Ascending aorta (tissue), 2 donors: ENCODE measurements at regions not wholly inside any gene's neighbourhood (a gene's known extent, or its start where the extent isn't known, plus 50 kb on each side); places are given as distances from the start of the nearest gene placed in this dataset.
"Not testable (repeated sequence)": the region's sequence is repeated elsewhere in the genome, so short reads cannot be mapped to it uniquely, and the experiment has no call there.

Experiments used
- DNase-seq, 2 donors: peaks; one replicate each; pipeline ENCODE4 v3.0.0-alpha.2; 2019; ENCODE audit warnings: low spot score in 2 of 2
- H3K27ac ChIP-seq, 2 donors: fragments of 200-600 bp; sonication (generic); one replicate each; pipeline ENCODE4 v1.5.1; 2016 to 2017; ENCODE audit warnings: mild to moderate bottlenecking in 1 of 2
- H3K27me3 ChIP-seq: fragments of 200-600 bp; sonication (generic); one replicate; pipeline ENCODE4 v1.5.1; 2017
- H3K36me3 ChIP-seq, 2 donors: fragments of 200-600 bp; sonication (generic); one replicate each; pipeline ENCODE4 v1.5.1; 2016
- H3K4me1 ChIP-seq, 2 donors: fragments of 200-600 bp; sonication (generic); one replicate each; pipeline ENCODE4 v1.5.1; 2016 to 2017; ENCODE audit warnings: mild to moderate bottlenecking in 1 of 2
- H3K4me3 ChIP-seq, 2 donors: fragments of 200-600 bp; sonication (generic); one replicate each; pipeline ENCODE4 v1.5.1; 2016 to 2017; ENCODE audit warnings: mild to moderate bottlenecking in 1 of 2
- H3K9me3 ChIP-seq, 2 donors: fragments of 200-600 bp; sonication (generic); one replicate each; pipeline ENCODE4 v1.5.1; 2016
- intact Hi-C: fragments of 100-400 bp; cut with DNase I; formaldehyde crosslinking; loops from one replicate; pipeline ENCODE4 v1.15.1; 2023
- TF ChIP-seq, protein P1 (sequence below), 3 experiments: fragments of 200-600 bp in 2 of 3; fragments of 450-650 bp in 1 of 3; sonication (generic) in 2 of 3; IDR thresholded peaks; one replicate each; pipeline ENCODE4 v1.5.1; 2016 to 2019; ENCODE audit warnings: antibody characterized with exemption in 3 of 3, mild to moderate bottlenecking in 1 of 3, moderate library complexity in 1 of 3

GRCh38 chr22:23500508-23501260 lies 79.4 kb downstream of the IGLL1 start:
- no peak for DNase-seq
- Histone ChIP-seq H3K36me3 (no peaks in the 10 kb centered on the region), H3K27me3 (no peaks in the 10 kb centered on the region), H3K27ac (no peak overlapping the region), H3K4me1 (no peaks in the 10 kb centered on the region), H3K4me3 (no peak overlapping the region), H3K9me3 (no peaks in the 10 kb centered on the region)
- intact Hi-C loops = no loop called here
- TF ChIP-seq, protein P1, sequence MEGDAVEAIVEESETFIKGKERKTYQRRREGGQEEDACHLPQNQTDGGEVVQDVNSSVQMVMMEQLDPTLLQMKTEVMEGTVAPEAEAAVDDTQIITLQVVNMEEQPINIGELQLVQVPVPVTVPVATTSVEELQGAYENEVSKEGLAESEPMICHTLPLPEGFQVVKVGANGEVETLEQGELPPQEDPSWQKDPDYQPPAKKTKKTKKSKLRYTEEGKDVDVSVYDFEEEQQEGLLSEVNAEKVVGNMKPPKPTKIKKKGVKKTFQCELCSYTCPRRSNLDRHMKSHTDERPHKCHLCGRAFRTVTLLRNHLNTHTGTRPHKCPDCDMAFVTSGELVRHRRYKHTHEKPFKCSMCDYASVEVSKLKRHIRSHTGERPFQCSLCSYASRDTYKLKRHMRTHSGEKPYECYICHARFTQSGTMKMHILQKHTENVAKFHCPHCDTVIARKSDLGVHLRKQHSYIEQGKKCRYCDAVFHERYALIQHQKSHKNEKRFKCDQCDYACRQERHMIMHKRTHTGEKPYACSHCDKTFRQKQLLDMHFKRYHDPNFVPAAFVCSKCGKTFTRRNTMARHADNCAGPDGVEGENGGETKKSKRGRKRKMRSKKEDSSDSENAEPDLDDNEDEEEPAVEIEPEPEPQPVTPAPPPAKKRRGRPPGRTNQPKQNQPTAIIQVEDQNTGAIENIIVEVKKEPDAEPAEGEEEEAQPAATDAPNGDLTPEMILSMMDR (IDR thresholded peaks at IDR 0.05) = no peak

GRCh38 chr22:23499845-23500500 lies 80.1 kb downstream of the IGLL1 start:
- intact Hi-C loops = no loop called here
- Histone ChIP-seq H3K4me3 (no peak overlapping the region), H3K27ac (no peak overlapping the region), H3K36me3 (no peaks in the 10 kb centered on the region), H3K9me3 (no peaks in the 10 kb centered on the region), H3K4me1 (no peaks in the 10 kb centered on the region), H3K27me3 (no peaks in the 10 kb centered on the region)
- TF ChIP-seq, protein P1 (IDR thresholded peaks at IDR 0.05) = no peak
- DNase-seq = no peak

- Histone ChIP-seq H3K27ac (no peak overlapping the region), H3K27me3 (no peaks in the 10 kb centered on the region), H3K4me1 (no peaks in the 10 kb centered on the region), H3K9me3 (no peaks in the 10 kb centered on the region), H3K36me3 (no peaks in the 10 kb centered on the region), H3K4me3 (no peak overlapping the region)
- TF ChIP-seq, protein P1 (IDR thresholded peaks at IDR 0.05) = no peak
- no peak for DNase-seq
- intact Hi-C loops = no loop called here
These were observed 81.0 kb downstream of the IGLL1 start for GRCh38 chr22:23498811-23499798.

- DNase-seq, H3K27ac ChIP-seq, H3K36me3 ChIP-seq, H3K4me1 ChIP-seq, H3K4me3 ChIP-seq, intact Hi-C loops, H3K27me3 ChIP-seq, H3K9me3 ChIP-seq: not testable (repeated sequence)
These were observed 82.2 kb downstream of the IGLL1 start for GRCh38 chr22:23497889-23498288.

GRCh38 chr22:23497016-23497885 lies 82.8 kb downstream of the IGLL1 start:
- Histone ChIP-seq H3K27ac (no peak overlapping the region), H3K27me3 (no peaks in the 10 kb centered on the region), H3K4me1 (no peaks in the 10 kb centered on the region), H3K9me3 (no peaks in the 10 kb centered on the region), H3K4me3 (no peak overlapping the region), H3K36me3 (no peaks in the 10 kb centered on the region)
- DNase-seq = no peak
- intact Hi-C loops = no loop called here
- TF ChIP-seq, protein P1 (IDR thresholded peaks at IDR 0.05) = no peak
